Left lung (tissue), 4 donors: ENCODE measurements at regions not wholly inside any gene's neighbourhood (a gene's known extent, or its start where the extent isn't known, plus 50 kb on each side); places are given as distances from the start of the nearest gene placed in this dataset.
"Not testable (repeated sequence)": the region's sequence is repeated elsewhere in the genome, so short reads cannot be mapped to it uniquely, and the experiment has no call there.

Experiments used
- ATAC-seq: fragments of 200-7000 bp; cut with Tn5 transposase; one replicate; pipeline ENCODE4 v1.9.1; 2020; ENCODE audit warnings: moderate library complexity
- DNase-seq, 4 donors: peaks; one replicate each; pipeline ENCODE4 v3.0.0-alpha.2; 2013 to 2020
- H3K27ac ChIP-seq, 2 donors: fragments of 200-600 bp; sonication (generic) in 1 of 2; one replicate each; pipeline versions ENCODE4 v1.5.0 to v1.8.0; 2020 to 2021
- H3K27me3 ChIP-seq, 2 donors: fragments of 200-600 bp; sonication (generic) in 1 of 2; one replicate each; pipeline versions ENCODE4 v1.5.0 to v1.8.0; 2020 to 2021
- H3K36me3 ChIP-seq, 2 donors: fragments of 200-600 bp; sonication (generic) in 1 of 2; one replicate each; pipeline versions ENCODE4 v1.5.0 to v1.8.0; 2020 to 2021
- H3K4me1 ChIP-seq, 2 donors: fragments of 200-600 bp; one replicate each; pipeline ENCODE4 v1.8.0; 2021
- H3K4me3 ChIP-seq, 2 donors: fragments of 200-600 bp; sonication (generic) in 1 of 2; one replicate each; pipeline versions ENCODE4 v1.5.0 to v1.8.0; 2020 to 2021; ENCODE audit warnings: mild to moderate bottlenecking in 1 of 2
- H3K9me3 ChIP-seq, 2 donors: fragments of 200-600 bp; sonication (generic) in 1 of 2; one replicate each; pipeline versions ENCODE4 v1.5.0 to v1.8.0; 2020 to 2021
- CTCF ChIP-seq, 2 donors: fragments of 200-600 bp; sonication (generic) in 1 of 2; IDR thresholded peaks; one replicate each; pipeline versions ENCODE4 v1.5.0 to v1.8.0; 2021; ENCODE audit warnings: antibody characterized with exemption in 2 of 2
- intact Hi-C, 2 donors: fragments of 100-400 bp; cut with DNase I; formaldehyde crosslinking; loops; one replicate each; pipeline versions ENCODE4 v1.11.2 to v1.14.2; 2022
- donor health status: DM: no; HTN: yes; CAD: no.
- donor health status: DM: no; HTN: no; CAD: no.

- H3K27me3 ChIP-seq = no peaks in the 10 kb centered on the region
Observed at GRCh38 chr1:218930000-218930399, 243.7 kb upstream of the LYPLAL1 start.

GRCh38 chr1:218930472-218931241 lies 243.0 kb upstream of the LYPLAL1 start:
- H3K4me1 ChIP-seq = no peaks in the 10 kb centered on the region
- intact Hi-C loops = no loop called here
- H3K9me3 ChIP-seq = peaks cover 0 to 7% of the 10 kb centered on the region in 2 donors
- no peaks in the 10 kb centered on the region for H3K36me3 ChIP-seq
- TF ChIP-seq CTCF (IDR thresholded peaks at IDR 0.05) = no peak
- ATAC-seq = peak; percentile 57
- H3K27me3 ChIP-seq = no peaks in the 10 kb centered on the region
- DNase-seq = no peak
- no peak overlapping the region for H3K27ac ChIP-seq
- no peak overlapping the region for H3K4me3 ChIP-seq

More at GRCh38 chr1:218930000-218930399, 243.7 kb upstream of the LYPLAL1 start:
- no peak overlapping the region for H3K27ac ChIP-seq
- peaks cover 0 to under 1% of the 10 kb centered on the region in 2 donors for H3K9me3 ChIP-seq
- ATAC-seq = no peak
- H3K36me3 ChIP-seq = no peaks in the 10 kb centered on the region
- H3K4me1 ChIP-seq = no peaks in the 10 kb centered on the region
- intact Hi-C loops = no loop called here
- no peak for DNase-seq
- no peak for TF ChIP-seq CTCF (IDR thresholded peaks at IDR 0.05)
- no peak overlapping the region for H3K4me3 ChIP-seq

GRCh38 chr1:218931324-218931723 lies 242.4 kb upstream of the LYPLAL1 start:
- DNase-seq (no peak), ATAC-seq (no peak)
- H3K36me3 ChIP-seq = no peaks in the 10 kb centered on the region
- H3K27ac ChIP-seq = no peak overlapping the region
- H3K4me1 ChIP-seq = no peaks in the 10 kb centered on the region
- peaks cover 0 to 14% of the 10 kb centered on the region in 2 donors for H3K9me3 ChIP-seq
- no peaks in the 10 kb centered on the region for H3K27me3 ChIP-seq
- no peak for TF ChIP-seq CTCF (IDR thresholded peaks at IDR 0.05)
- H3K4me3 ChIP-seq = no peak overlapping the region
- intact Hi-C loops = no loop called here

GRCh38 chr1:218933513-218933912 lies 240.2 kb upstream of the LYPLAL1 start:
- no peaks in the 10 kb centered on the region for H3K4me1 ChIP-seq
- no peak overlapping the region for H3K4me3 ChIP-seq
- no peaks in the 10 kb centered on the region for H3K27me3 ChIP-seq
- H3K36me3 ChIP-seq = no peaks in the 10 kb centered on the region
- no peak for TF ChIP-seq CTCF (IDR thresholded peaks at IDR 0.05)
- peaks cover 0 to 20% of the 10 kb centered on the region in 2 donors for H3K9me3 ChIP-seq
- intact Hi-C loops = no loop called here
- no peak for DNase-seq
- H3K27ac ChIP-seq = no peak overlapping the region
- ATAC-seq = no peak

DNA sequence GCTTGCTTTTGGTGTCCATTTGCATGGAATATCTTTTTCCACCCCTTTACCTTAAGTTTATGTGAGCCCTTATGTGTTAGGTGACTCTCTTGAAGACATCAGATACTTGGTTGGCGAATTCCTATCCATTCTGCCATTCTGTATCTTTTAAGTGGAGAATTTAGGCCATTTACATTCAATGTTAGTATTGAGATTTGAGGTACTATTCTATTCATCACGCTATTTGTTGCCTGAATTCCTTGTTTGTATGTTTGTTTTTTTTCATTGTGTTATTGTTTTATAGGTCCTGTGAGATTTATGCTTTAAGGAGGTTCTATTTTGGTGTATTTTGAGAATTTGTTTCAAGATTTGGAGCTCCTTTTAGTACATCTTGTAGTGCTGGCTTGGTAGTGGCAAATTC lies 238.3 kb upstream of the LYPLAL1 start:
- H3K4me1 ChIP-seq, H3K27ac ChIP-seq, ATAC-seq, intact Hi-C loops, DNase-seq, H3K4me3 ChIP-seq, H3K36me3 ChIP-seq, H3K27me3 ChIP-seq: not testable (repeated sequence)
- H3K9me3 ChIP-seq = peaks cover 0 to 26% of the 10 kb centered on the region in 2 donors

- DNase-seq (no peak), ATAC-seq (no peak)
- Histone ChIP-seq H3K4me3 (no peak overlapping the region), H3K27ac (no peak overlapping the region), H3K9me3 (peaks cover 0 to 34% of the 10 kb centered on the region in 2 donors), H3K36me3 (no peaks in the 10 kb centered on the region), H3K4me1 (no peaks in the 10 kb centered on the region), H3K27me3 (no peaks in the 10 kb centered on the region)
- intact Hi-C loops = no loop called here
- TF ChIP-seq CTCF (IDR thresholded peaks at IDR 0.05) = no peak
Observed at GRCh38 chr1:218938259-218938658, 235.4 kb upstream of the LYPLAL1 start.
